Prostate gland (tissue), 2 donors: ENCODE measurements at regions not wholly inside any gene's neighbourhood (a gene's known extent, or its start where the extent isn't known, plus 50 kb on each side); places are given as distances from the start of the nearest gene placed in this dataset.

ENCODE experiments used
- DNase-seq: peaks from one replicate; pipeline ENCODE4 v3.0.0-alpha.2; 2019; ENCODE audit warnings: low spot score
- H3K27ac ChIP-seq, 2 donors: fragments of 200-600 bp; sonication (generic); 2 replicates each; pipeline ENCODE4 v1.5.1; 2017 to 2019
- H3K27me3 ChIP-seq: fragments of 200-600 bp; sonication (generic); replicated peaks from 2 replicates; pipeline ENCODE4 v1.5.1; 2019; ENCODE audit not compliant: insufficient read depth
- H3K36me3 ChIP-seq, 2 donors: fragments of 200-600 bp; sonication (generic); 1 replicate in 1 of 2; 2 replicates in 1 of 2; pipeline versions ENCODE4 v1.5.1 to v1.8.1; 2017 to 2019
- H3K4me1 ChIP-seq: fragments of 200-600 bp; sonication (generic); replicated peaks from 2 replicates; pipeline ENCODE4 v1.5.1; 2019
- H3K4me3 ChIP-seq, 2 donors: fragments of 200-600 bp; sonication (generic); 2 replicates each; pipeline ENCODE4 v1.5.1; 2017 to 2019
- H3K9me3 ChIP-seq: fragments of 200-600 bp; sonication (generic); 2 replicates; pipeline ENCODE4 v1.5.1; 2017
- CTCF ChIP-seq, 4 experiments: fragments of 200-600 bp in 2 of 4; fragments of 450-650 bp in 2 of 4; sonication (generic) in 2 of 4; IDR thresholded peaks; 1 replicate in 3 of 4; 2 replicates in 1 of 4; pipeline ENCODE4 v1.5.1; 2016 to 2019; ENCODE audit warnings: antibody characterized with exemption in 4 of 4, mild to moderate bottlenecking in 2 of 4, moderate library complexity in 2 of 4
- POLR2A ChIP-seq: fragments of 450-650 bp; IDR thresholded peaks from one replicate; pipeline ENCODE4 v1.6.1; 2016; ENCODE audit warnings: antibody characterized with exemption, mild to moderate bottlenecking
- POLR2AphosphoS5 ChIP-seq: sonication (generic); formaldehyde crosslinking; IDR thresholded peaks from one replicate; pipeline ENCODE4 v1.6.1; 2017; ENCODE audit warnings: antibody characterized with exemption
- WGBS: methylation state at CpG from one replicate; pipeline ENCODE4 v1.1.5; 2018; 5-methylcytosine and 5-hydroxymethylcytosine counted together
- intact Hi-C: fragments of 100-400 bp; cut with DNase I; formaldehyde crosslinking; loops from one replicate; pipeline ENCODE4 v1.14.2; 2022

- intact Hi-C loops: no loop called here
Observed at GRCh38 chr4:171629182-171629581, 184.0 kb upstream of the GALNTL6 start.

GRCh38 chr4:171626554-171626953, 186.7 kb upstream of the GALNTL6 start:
- H3K4me1 ChIP-seq: no peaks in the 10 kb centered on the region
- no peaks in the 10 kb centered on the region for H3K9me3 ChIP-seq
- no peak overlapping the region for H3K27ac ChIP-seq
- TF ChIP-seq POLR2AphosphoS5: no peak
- TF ChIP-seq POLR2A: no peak
- no peak for TF ChIP-seq CTCF (IDR thresholded peaks at IDR 0.05)
- H3K27me3 ChIP-seq: no peaks in the 10 kb centered on the region
- intact Hi-C loops: no loop called here
- 92% methylated on average over 4 of the region's 4 CpGs for WGBS
- DNase-seq: no peak
- no peak overlapping the region for H3K4me3 ChIP-seq
- H3K36me3 ChIP-seq: no peaks in the 10 kb centered on the region

More at GRCh38 chr4:171629182-171629581, 184.0 kb upstream of the GALNTL6 start:
- no peak for TF ChIP-seq POLR2A
- TF ChIP-seq CTCF (IDR thresholded peaks at IDR 0.05): no peak
- no peak for TF ChIP-seq POLR2AphosphoS5
- WGBS: 89% methylated on average over 3 of the region's 3 CpGs
- H3K27ac ChIP-seq: no peak overlapping the region
- no peaks in the 10 kb centered on the region for H3K4me1 ChIP-seq
- DNase-seq: no peak
- no peaks in the 10 kb centered on the region for H3K36me3 ChIP-seq
- no peaks in the 10 kb centered on the region for H3K9me3 ChIP-seq
- no peaks in the 10 kb centered on the region for H3K27me3 ChIP-seq
- no peak overlapping the region for H3K4me3 ChIP-seq

GRCh38 chr4:171622729-171623128, 190.5 kb upstream of the GALNTL6 start:
- no peaks in the 10 kb centered on the region for H3K27me3 ChIP-seq
- H3K36me3 ChIP-seq: no peaks in the 10 kb centered on the region
- 86% methylated on average over 3 of the region's 3 CpGs for WGBS
- no peaks in the 10 kb centered on the region for H3K4me1 ChIP-seq
- intact Hi-C loops: no loop called here
- no peak for DNase-seq
- H3K27ac ChIP-seq: no peak overlapping the region
- TF ChIP-seq POLR2AphosphoS5: no peak
- H3K4me3 ChIP-seq: no peak overlapping the region
- H3K9me3 ChIP-seq: no peaks in the 10 kb centered on the region

- no peaks in the 10 kb centered on the region for H3K4me1 ChIP-seq
- intact Hi-C loops: no loop called here
- H3K27me3 ChIP-seq: no peaks in the 10 kb centered on the region
- no peak for DNase-seq
- H3K36me3 ChIP-seq: no peaks in the 10 kb centered on the region
- H3K9me3 ChIP-seq: no peaks in the 10 kb centered on the region
- TF ChIP-seq POLR2AphosphoS5: no peak
- TF ChIP-seq CTCF (IDR thresholded peaks at IDR 0.05): no peak
- TF ChIP-seq POLR2A: no peak
- no peak overlapping the region for H3K4me3 ChIP-seq
- no peak overlapping the region for H3K27ac ChIP-seq
Observed at GRCh38 chr4:171621646-171622045, 191.6 kb upstream of the GALNTL6 start.

- Histone ChIP-seq H3K9me3 (no peaks in the 10 kb centered on the region), H3K4me3 (no peak overlapping the region), H3K4me1 (no peaks in the 10 kb centered on the region), H3K27me3 (no peaks in the 10 kb centered on the region), H3K36me3 (no peaks in the 10 kb centered on the region), H3K27ac (no peak overlapping the region)
- 69% methylated on average over 2 of the region's 2 CpGs for WGBS
- intact Hi-C loops: no loop called here
- no peak for DNase-seq
- TF ChIP-seq CTCF (IDR thresholded peaks at IDR 0.05) (no peak), POLR2A (no peak), POLR2AphosphoS5 (no peak)
Observed at GRCh38 chr4:171612907-171613306, 200.3 kb upstream of the GALNTL6 start.
